BE2C (cell line): ENCODE measurements at regions not wholly inside any gene's neighbourhood (a gene's known extent, or its start where the extent isn't known, plus 50 kb on each side); places are given as distances from the start of the nearest gene placed in this dataset.

ENCODE experiments used
- DNase-seq: peaks from one replicate; pipeline ENCODE4 v3.0.0-alpha.2; 2020
- H3K27me3 ChIP-seq: fragments of 250-450 bp; sonication (Bioruptor Pico); 2 replicates; pipeline ENCODE4 v1.5.1; 2020; ENCODE audit warnings: mild to moderate bottlenecking
- H3K36me3 ChIP-seq: fragments of 250-450 bp; sonication (Bioruptor Pico); 2 replicates; pipeline ENCODE4 v1.5.1; 2020; ENCODE audit warnings: mild to moderate bottlenecking
- H3K4me1 ChIP-seq: fragments of 250-450 bp; sonication (Bioruptor Pico); 2 replicates; pipeline ENCODE4 v1.5.1; 2020
- H3K4me3 ChIP-seq: 2 replicates; pipeline ENCODE4 v1.5.1; 2011; ENCODE audit warnings: low read depth, low read length
- H3K9me3 ChIP-seq: fragments of 250-450 bp; sonication (Bioruptor Pico); 2 replicates; pipeline ENCODE4 v1.5.1; 2020
- TF ChIP-seq, protein P1 (sequence below): IDR thresholded peaks from 2 replicates; pipeline ENCODE4 v1.5.1; 2012; ENCODE audit warnings: mild to moderate bottlenecking, low read depth, low read length

DNA sequence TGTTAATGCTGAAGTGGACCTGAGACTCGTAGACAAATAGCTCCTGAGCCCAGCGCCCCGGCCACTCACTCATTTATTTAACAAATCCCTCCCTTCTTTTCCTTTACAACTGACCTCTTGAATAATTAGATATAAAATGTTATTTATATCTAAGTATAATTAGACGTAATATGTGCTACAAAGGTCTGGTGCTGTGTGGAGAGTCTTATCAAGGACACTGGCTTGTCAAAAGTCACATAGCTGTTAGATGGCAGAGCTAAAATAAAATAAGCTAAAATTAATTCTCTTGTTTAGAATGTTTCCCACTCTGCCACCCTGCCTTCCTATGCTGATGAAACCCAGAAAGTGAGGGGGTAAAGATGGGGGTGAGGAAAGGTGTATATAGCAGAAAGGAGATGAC, 73.0 kb upstream of the FAM216B start:
- Histone ChIP-seq H3K9me3 (no peaks in the 10 kb centered on the region), H3K36me3 (no peaks in the 10 kb centered on the region), H3K4me1 (peaks cover 4% of the 10 kb centered on the region; the same call in 1 of the 2 replicates), H3K27me3 (no peaks in the 10 kb centered on the region), H3K4me3 (no peak overlapping the region)
- TF ChIP-seq, protein P1, sequence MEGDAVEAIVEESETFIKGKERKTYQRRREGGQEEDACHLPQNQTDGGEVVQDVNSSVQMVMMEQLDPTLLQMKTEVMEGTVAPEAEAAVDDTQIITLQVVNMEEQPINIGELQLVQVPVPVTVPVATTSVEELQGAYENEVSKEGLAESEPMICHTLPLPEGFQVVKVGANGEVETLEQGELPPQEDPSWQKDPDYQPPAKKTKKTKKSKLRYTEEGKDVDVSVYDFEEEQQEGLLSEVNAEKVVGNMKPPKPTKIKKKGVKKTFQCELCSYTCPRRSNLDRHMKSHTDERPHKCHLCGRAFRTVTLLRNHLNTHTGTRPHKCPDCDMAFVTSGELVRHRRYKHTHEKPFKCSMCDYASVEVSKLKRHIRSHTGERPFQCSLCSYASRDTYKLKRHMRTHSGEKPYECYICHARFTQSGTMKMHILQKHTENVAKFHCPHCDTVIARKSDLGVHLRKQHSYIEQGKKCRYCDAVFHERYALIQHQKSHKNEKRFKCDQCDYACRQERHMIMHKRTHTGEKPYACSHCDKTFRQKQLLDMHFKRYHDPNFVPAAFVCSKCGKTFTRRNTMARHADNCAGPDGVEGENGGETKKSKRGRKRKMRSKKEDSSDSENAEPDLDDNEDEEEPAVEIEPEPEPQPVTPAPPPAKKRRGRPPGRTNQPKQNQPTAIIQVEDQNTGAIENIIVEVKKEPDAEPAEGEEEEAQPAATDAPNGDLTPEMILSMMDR = no peak
- DNase-seq = no peak

DNA sequence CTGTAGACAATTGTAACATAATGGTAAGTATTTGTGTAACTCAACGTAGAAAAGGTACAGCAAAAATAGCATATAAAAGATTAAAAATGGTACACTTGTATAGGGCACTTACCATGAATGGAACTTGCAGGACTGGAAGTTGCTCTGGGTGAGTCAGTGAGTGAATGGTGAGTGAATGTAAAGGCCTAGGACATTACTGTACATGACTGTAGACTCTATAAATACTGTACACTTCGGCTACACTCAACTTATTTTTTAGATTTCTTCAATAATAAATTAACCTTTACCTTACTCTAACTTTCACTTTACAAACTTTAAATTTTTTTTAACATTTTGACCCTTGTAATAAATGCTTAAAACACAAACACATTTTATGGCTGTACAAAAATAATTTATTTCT, 72.1 kb upstream of the FAM216B start:
- Histone ChIP-seq H3K27me3 (no peaks in the 10 kb centered on the region), H3K4me1 (peaks cover 8% of the 10 kb centered on the region), H3K36me3 (no peaks in the 10 kb centered on the region), H3K4me3 (no peak overlapping the region), H3K9me3 (no peaks in the 10 kb centered on the region)
- TF ChIP-seq, protein P1 = no peak
- DNase-seq = no peak

DNA sequence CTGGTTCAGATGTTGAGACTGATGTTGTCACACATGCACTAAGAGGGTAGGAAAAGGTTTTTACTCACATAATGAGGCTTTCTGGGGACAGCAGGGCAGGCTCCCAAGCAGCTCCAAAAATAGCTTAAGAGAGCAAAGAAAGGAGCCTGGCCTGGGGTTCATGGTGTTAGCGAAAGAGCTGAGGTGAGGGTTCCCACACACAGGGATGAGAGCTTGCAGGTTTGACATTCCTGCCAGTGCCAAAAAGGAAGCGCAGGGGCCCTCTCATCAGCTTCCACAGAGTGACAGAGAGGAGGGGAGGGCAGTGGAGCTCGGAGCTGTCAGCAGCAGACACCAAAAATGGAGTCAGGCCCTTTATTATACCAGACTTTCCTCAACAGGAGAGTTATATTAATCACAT, 65.5 kb upstream of the FAM216B start:
- no peak for DNase-seq
- TF ChIP-seq, protein P1 = no peak

DNA sequence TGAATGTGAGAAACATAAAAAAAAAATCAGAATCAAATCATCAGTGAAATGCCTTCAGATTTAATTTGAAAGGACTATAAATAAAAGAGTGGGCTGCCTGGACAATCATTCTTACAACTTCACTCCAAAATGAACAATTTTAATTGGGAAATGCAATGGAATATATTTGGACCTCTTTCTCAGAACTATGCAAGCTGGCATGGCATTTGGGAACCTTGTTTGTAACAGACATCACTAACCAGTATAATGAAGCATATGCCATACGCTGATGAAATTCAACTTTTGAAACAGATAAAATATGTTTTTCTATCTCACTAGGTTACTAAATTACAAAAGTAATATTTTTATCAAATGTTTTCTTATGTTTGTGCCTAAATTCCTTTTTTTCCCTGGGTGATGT, 64.2 kb upstream of the FAM216B start:
- Histone ChIP-seq H3K36me3 (no peaks in the 10 kb centered on the region), H3K9me3 (no peaks in the 10 kb centered on the region), H3K4me3 (no peak overlapping the region), H3K27me3 (no peaks in the 10 kb centered on the region), H3K4me1 (peaks cover 27% of the 10 kb centered on the region)
- TF ChIP-seq, protein P1 = no peak
- DNase-seq = no peak

More for the DNA sequence above, 65.5 kb upstream of the FAM216B start:
- Histone ChIP-seq H3K9me3 (no peaks in the 10 kb centered on the region), H3K4me3 (no peak overlapping the region), H3K36me3 (no peaks in the 10 kb centered on the region), H3K27me3 (no peaks in the 10 kb centered on the region), H3K4me1 (peaks cover 16% of the 10 kb centered on the region)

DNA sequence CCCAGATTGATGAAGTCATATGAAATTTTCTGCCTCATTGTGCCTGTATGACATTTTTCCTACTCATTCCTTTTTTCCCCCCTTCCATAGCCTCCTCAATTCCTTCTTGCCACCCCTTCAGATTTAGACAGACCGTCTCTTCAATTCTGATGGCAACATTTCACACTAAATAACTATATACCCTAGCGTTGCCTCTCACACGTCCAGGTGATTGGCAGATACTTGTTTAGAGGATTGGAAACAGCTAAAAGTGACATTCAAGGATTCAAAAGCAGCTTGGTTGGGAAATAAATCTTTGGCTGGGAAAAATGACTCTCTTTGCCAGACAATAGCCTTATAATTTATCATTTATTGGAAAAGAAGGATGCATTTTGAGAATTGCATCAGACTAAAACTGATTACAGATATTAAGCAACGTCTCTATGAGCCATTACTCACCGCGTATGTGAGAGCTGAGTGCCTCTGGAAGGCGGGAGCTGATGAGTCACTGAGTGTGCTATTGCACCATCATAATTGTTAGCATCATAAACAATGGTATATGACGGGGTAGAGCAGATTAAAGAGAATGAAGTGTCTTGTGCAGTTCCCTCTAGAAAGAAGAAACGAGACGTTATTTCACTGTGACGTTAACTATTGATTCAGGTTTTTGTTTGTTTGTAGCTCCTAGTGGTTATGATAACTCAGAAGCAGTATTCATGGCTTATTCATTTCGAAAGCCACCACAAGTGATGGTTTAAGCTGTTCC, 61.1 kb upstream of the FAM216B start:
- TF ChIP-seq, protein P1 = no peak
- no peaks in the 10 kb centered on the region for H3K36me3 ChIP-seq
- H3K4me1 ChIP-seq = peaks cover 18% of the 10 kb centered on the region
- no peaks in the 10 kb centered on the region for H3K27me3 ChIP-seq
- H3K9me3 ChIP-seq = no peaks in the 10 kb centered on the region; the same call in 1 of the 2 replicates
- peak; percentile 63 for DNase-seq
- H3K4me3 ChIP-seq = peak overlapping the region; percentile 35

DNA sequence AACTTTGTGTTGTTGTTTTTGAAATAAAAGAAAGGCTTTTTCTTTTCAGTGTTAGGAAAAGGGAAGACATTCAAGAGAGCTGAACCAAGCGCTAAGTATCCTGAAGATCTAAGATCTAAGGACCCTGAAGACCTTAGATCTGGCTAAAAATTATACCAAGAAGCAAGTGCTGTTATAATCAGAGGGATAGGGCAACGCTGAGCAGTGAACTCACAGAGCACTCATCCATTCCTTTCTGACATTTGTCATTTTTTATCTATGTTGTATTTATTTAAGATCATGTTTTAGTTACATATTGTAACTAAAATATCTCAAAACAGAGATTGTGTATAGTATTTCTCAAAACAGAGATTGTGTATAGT, 60.5 kb upstream of the FAM216B start:
- DNase-seq = no peak
- TF ChIP-seq, protein P1 = no peak

More for the DNA sequence above, 60.5 kb upstream of the FAM216B start:
- H3K9me3 ChIP-seq = no peaks in the 10 kb centered on the region; the same call in 1 of the 2 replicates
- H3K4me1 ChIP-seq = peaks cover 18% of the 10 kb centered on the region
- H3K36me3 ChIP-seq = no peaks in the 10 kb centered on the region
- H3K27me3 ChIP-seq = no peaks in the 10 kb centered on the region
- peak overlapping the region; percentile 35 for H3K4me3 ChIP-seq
